ENCODE measurements at regions not wholly inside any gene's neighbourhood (a gene's known extent, or its start where the extent isn't known, plus 50 kb on each side); places are given as distances from the start of the nearest gene placed in this dataset.

DNA sequence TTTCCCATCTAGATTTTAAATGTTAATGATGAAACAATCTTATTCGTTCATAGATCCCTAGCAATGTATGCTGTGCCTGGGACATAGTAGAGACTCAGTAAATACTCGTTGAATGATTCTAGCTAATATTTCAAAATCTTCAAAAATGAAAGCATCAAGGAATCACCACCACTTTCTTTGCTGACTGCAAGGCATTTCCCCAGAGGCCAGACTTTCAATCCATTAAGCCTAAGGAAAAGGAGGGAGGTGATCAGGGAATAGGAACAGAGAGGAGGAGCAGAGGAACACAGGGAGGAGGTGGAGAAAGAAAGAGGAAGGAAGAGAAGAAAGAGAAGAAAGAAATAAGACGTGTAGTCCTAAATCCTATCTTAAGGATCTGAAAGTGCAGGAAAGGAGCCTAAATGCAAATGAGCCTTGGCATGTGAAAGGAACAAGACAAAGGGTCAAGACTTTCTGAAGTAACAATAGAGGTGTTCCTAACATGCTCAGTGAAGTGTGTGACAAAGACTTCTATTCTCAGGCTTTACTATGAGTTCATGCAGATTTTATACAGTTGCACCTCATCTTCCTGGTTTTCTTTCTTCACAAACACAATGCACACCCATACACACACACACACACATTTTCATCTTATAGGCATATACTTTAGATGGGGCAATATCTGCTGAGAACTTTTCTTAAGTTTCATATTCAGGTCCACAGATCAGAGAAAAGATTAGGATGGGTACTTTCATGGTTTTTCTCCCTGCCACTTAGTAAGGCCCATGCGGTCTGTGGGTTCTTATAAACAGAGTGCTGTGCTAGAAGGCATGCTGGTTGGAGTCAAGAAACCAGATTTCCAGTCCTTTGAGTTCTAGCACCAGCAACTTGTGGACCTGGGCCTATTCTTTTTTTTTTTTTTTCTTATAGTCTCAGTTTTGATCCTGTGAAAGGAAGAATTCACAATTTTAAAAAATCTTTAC is 512.2 kb upstream of the TNC start:
- no peak for DNase-seq

DNA sequence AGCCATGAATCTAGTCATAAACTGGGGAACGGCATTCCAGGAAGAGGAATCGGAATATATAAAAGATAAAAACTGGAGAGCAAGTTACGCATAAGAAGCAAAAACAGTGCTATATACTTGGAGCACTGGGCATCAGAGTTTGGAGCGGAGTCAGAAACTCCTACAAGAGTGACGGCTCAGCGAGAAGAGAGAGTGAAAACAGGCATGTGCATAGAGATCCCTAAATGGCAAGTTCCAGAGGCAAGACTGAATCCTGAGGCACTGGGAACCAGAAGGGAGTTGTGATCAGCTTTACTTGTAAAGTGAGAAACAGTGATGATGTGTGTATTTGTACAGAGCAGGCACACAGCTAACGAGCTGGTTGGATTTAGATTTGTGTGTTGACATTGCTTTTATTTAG is 514.4 kb upstream of the TNC start:
- DNase-seq, result no peak

DNA sequence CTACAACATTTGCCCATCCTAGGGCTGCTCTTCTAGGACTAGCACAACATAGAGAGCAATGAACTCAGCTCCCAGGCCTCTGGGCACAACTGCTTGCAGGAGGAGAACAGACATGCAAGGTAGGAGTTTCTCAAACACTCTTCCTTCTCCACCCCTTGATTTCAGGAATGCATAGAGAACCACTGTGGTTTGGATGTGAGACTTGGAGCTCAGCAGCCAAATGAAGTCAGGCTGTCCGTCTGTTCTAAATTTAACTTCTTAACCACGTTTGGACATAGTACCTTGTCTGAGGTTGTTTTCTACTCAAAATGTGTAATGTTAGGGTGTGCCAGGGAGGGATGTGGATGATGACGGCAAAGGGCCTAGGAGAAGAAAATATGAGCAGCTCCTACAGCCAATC is 515.1 kb upstream of the TNC start:
- DNase-seq, result peak; percentile 28

DNA sequence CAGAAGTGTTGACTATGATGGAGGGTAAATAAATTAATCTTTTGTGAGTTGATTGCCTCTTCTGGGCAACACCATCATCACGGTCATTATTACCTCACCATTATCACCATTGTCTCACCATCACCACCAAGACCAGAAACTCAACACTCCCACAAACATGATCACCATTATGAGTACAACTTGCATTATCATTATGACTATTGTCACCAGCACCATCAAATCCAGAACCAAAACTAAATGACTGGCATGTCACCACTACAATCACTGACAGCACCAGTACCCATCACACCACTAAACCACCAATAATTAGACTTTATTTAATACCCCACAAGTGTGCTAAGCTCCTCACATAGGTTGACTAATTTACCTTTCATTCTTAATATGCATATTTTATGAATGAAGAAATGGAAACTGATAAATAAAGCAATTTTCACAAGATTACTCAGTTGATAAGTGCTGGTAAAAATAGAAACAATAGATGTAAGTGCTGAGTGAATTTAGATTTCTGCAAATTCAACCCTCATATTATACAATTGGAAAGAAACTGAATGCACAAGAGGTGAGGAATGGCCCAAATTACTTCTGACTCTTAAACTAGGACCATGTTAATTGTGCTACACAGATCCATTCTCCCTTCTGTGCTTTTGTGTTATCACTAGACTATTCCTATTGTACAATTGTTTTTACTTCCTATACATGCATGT is 517.8 kb upstream of the PAPPA start:
- DNase-seq, result no peak

DNA sequence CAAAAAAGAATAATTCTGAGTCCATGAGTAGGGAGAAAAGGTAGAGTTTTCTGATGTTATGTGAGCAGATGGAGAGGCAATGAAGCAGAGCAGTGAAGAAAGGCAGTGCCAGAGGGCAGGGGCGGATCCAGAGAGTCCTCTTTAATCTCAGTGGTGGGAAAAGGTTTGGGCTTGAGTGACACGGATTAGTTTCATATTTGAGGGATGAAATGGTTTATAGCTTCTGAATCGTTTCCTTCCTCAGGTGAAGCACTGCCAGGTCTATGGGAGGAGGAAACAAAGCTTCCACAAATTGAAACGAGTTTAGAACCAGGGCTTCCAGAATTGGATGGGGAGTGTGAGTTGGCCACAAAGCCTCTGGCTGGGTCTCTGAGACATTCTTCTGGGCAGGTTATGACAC is 517.0 kb upstream of the PAPPA start:
- DNase-seq, result no peak

DNA sequence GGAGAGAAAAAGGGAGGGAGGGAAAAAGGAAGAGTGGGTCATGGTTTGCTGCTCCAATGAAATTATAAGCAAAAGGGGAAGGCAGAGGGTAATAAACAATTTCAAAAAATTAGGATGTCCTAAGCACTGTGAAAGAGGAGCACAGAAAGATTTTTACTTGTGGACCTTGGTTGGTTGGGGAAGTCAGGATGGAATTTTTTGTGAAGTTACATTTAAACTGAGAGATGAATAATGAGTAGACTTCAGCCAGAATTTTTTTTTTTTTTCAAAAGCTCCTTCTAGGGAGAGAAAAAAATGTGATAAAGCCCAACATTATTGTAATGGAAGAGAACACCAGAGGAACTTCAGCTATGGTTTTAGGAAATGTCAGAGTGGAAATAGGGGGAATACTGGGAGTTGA is 515.9 kb upstream of the PAPPA start:
- DNase-seq, result no peak

DNA sequence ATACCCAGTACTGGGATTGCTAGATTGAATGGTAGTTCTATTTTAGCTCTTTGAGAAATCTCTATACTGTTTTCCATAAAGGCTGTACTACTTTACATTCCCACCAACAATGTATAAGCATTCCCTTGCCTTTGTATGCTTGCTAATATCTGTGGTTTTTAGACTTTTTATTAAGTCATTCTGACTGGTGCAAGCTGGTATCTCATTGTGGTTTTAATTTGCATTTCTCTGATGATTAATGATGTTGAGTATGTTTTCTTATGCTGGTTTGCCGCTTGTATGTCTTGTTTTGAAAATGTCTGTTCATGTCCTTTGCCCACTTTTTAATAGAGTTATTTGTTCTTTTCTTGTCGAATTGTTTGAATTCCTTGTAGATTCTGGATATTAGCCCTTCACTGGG is 512.7 kb upstream of the PAPPA start:
- DNase-seq, result no peak

DNA sequence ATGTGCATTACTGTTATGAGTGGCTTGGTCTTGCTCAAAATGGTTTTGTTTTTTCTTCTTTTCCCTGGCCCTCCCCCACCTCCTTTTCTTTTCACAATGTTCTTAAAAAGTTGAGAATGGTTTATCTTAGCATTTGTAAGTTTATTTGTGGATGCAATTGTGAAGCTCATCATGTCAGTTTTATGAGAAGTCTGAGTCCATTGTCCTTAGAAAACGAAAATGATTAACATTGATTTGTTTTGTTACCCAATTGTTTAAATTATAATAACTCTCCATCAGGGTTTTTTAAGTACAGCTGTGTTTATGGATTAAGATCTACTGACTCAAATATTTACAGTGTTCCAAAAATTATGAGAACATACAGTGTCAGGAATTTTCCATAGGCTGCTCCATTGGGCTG is 511.3 kb upstream of the PAPPA start:
- DNase-seq, result no peak

DNA sequence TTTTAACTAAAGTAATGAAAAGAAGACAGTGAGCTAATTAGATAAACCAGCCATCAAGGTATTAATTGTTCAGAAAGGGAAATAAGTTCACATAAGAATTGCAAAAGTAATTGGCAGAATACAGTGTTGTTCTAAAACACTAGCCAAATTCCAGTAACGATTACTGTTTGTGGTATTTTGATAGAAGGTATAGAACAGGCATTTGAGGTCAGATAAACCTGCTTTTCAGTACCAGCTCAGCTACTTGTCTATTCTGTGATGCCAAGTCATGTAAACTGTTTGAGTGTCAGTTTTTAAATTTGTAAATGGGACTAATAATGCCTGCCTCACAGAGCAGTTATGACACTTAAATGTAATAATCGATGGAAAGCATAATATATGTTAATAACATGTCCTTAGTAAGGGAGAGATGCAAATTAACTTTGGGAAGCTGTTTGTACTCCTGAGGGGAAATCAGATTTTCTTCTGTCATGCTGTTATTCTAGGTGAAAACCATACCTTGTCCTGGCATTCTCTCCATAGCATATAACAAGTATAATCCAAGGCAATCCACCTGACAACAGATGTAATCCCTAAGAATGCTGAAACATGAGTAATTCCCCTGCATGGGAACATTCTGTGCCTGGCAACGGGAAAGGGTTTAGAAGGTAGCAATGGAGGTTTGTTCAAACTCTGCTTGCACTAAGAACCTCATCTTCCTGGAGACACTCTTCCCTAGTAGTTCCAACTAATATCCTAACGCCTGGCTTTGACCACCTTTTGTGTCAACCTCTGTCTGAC is 509.5 kb upstream of the PAPPA start:
- DNase-seq, result no peak

DNA sequence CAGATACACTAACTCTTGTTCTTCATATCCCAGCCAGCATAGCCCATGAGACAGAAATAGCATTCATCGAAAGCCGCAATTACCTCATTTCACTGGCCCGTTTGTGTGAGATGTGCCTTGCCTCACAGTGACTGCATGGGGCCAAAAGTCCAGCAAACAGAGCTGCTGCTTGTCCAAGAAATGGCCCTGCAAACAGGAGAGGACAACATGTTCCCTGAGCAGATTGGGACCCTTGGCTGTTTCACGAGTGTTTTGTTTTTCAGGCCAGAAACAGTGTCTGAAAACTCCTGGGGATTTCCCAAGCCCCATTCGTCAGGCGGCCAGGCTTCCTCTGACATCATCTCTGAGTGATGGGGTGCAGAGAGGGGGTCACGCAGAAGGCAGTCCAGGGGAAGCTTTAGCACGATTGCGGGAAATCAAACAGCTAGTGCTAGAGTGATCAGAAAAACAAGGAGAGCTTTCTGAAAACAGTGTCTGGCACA is 503.6 kb upstream of the PAPPA start:
- peak; percentile 56 for DNase-seq

DNA sequence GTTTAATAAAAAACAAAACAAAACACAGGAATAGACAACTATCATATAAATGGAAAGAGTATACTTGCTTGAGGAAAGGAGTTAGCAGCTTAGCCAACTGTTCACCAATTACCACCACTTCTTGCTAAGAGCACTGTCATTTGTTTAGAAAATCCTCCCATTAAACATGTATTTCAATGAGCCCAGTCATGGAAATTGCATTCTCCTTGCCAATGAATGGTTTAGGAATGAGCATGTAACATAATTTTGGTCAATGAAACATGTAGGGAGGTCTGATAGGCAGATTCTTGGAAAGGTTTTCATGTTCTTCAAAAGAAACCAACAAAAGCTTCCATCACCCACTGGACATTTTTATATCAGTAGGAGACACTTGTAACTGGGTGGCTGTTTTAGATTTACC is 502.8 kb upstream of the PAPPA start:
- DNase-seq, result no peak

DNA sequence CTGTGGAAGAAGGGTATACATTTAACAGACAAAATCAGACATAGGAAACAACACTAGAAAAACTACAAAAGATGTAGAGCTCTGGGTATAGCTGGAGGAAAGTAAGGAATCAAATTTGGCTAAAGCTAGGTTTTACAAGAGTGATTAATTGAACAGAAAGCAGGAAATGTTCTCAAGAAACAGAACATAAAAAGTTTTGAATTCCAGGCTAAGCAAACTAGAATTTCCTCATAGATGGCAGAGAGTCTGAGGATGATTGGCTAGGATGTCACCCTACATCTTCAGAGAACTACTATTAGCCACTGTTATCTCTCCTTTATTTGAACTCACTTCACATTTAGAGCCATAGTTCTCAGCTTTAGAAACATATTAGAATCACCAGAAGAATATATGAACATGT is 502.1 kb upstream of the PAPPA start:
- no peak for DNase-seq

DNA sequence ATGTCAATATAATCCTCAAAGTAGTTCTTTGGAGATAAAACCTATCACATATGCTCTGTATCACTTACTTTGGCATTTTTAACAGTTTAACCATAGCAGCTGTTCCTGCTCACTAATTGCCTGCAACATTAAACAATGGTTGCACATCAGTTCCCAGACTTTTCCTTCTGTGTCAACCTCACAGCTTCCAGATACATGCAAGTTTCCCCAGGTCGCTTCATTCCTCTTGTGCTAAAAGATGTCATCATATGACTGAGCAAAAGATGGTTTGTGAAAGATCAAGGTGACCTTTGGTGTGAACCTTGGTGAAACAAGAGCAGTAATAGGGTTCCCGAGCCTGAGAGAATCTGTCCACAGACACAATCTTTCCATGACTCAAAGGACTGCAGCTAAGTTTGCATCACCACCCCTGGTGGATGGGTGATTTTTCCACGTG is 500.4 kb upstream of the PAPPA start:
- DNase-seq, result no peak

DNA sequence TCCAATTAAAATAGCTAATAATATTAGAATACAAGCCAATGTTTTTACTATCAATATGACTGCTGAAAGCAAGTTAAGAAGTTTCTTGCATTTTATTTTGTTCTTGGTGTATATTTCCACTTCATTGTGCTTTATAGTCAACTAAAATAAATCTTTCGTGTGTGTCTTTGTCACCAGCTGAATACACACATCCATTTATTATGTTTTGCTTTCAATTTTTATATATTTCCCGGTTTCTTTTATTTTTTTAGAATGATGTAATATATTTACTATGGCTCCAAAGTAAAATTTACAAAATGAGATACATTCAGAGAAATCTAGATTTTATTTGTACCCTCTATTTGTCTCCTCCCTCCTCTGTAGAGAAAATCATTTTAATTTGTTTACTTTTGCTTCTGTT is 495.9 kb upstream of the PAPPA start:
- no peak for DNase-seq

DNA sequence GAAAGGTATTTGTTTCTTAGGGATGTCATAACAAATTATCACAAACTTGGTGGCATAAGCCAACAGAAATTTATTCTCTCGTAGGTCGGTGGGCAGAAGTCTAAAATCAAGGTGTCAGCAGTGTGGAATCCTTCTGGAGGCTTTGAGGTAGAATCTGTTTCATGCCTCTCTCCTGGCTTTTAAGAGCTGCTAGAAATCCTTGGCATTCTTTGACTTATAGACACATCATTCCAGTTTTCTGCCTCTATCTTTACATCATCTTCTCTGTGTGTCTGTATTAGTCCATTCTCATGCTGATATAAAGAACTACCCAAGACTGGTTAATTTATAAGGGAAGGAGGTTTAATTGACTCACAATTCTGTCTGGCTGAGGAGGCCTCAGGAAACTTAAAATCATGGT is 488.1 kb upstream of the PAPPA start:
- no peak for DNase-seq

DNA sequence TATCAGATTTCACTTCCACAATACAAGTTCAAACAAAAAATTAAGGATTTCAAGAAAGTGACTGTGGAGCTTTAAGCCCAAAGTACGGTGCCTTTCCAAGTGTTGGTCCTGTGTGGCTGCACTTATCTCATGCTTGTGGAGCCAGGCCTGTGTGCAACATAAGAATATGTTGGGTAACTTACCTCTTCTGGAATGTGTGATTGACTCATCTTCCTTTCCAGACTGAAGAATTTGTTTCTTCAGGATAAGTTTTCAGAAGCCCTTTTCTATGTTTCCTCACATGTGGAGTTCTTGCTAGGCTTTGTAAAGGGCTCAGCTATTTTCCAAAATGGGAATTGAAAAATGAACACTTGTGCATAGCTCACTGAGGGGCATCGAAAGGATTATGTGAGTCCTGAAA is 485.1 kb upstream of the PAPPA start:
- no peak for DNase-seq

DNA sequence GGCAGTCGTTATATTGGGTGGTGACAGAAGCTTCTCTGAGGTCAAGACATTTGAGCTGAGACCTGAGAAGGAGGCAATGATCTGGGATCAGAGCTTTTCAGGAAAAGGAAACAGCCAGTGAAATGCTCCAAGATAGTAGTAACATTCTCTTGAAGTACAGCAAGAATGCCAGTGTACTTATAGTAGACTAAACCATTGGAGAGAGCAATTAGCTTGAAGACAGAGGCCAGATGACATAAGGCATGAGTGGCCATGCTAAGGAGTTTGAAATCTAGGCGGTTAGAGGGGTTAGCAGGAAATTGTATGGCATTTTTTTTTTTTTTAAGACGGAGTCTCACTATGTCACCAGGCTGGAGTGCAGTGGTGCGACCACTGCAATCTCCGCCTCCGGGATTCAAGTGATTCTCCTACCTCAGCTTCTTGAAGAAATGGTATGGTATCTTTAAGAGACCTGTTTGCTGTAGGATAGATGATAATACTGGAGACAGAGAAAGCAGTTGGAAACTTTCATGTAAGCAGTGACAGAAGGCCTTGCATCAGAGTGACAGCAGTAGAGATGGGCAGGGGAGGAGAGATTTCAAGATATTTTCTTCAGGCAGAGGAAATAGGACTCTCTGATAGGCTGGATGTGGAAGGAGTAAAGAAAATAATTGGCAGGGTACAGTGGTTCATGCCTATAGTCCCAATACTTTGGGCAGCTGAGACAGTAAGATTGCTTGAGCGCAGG is 482.2 kb upstream of the PAPPA start:
- no peak for DNase-seq

DNA sequence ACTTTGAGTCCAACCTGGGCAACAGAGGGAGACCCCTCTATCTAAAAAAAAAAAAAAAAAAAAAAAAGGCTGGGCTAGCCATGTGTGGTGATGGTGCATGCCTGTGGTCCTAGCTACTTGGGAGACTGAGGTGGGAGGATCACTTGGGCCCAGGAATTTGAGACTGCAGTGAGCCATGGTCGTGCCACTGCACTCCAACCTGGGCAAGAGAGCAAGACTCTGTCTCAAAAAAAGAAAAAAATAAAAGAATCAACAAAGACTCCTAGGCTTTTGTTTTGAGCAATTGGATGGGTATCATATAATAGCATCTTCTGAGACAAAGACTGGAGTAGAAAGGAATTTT is 481.7 kb upstream of the PAPPA start:
- DNase-seq, result no peak

DNA sequence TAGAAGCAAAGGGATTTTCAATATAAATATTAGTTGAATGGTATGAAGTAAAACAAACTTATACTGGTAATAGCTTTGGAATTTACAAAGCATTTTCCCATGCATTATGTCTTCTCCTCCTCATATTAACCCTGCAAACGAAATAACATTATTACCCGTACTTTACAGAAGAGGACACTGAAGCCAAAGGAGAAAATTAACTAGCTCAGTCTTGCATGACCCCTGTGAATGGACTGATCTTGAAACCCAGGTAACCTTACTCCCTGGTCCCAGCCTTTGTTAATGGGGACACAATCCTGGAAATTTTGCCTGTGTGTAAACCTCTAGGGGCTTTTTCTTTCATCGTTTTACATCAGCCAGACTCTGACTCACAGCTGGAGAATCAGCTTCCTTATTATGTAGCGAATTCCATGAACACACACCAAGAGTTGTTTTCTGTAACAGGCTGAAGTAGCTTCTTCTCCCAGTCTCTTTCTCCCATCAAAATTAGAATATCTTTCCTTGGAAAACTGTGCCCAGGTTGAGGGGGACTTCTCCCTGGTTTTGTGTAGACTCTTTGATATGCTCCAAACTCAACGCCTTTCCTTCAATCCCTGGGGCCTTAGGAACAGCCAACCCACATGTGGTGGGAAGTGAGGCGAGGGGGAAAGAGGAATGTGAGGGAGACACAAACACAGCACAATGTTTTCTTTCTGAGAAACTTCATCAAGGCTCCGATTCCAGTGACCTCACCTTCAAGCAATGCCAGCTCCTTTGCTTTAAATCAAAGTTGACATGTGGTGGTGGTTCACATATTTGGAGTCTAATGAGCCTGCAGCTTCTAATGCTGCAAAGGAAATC is 480.9 kb upstream of the PAPPA start:
- peak; percentile 46 for DNase-seq

DNA sequence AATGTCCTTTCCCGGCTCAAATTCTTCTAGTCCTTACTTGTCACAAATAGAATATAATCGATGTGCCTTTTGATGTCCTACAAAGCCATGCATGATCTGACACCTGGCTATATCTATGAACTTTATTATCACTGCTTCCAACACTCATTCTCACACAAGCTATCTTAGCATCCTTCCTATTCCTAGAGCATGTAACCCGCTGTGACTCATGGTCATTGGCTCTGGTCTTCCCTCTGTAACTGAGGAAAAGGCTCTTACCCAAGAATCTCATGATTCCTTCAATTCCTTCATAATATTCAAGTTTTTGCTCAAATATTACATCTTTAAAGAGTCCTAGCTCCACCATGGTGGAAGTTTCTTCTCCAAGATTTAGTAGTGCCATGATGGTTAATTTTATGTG is 480.0 kb upstream of the PAPPA start:
- DNase-seq, result no peak

DNA sequence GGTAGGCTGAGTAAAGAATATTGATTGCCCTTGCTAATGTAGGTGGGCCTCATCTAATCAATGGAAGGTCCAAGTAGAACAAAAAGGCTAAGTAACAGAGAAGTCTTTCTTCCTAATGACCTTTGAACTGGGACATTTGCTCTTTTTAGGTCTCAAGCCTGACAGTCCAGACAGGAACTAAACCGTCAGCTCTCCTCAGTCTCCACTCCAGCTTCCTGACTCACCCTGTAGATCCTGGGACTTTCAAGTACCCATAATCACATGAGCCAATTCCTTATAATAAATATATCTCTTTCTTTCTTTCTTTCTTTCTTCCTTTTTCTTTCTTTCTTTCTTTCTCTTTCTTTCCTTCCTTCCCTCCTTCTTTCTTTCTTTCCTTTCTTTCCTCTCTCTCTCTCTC is 479.5 kb upstream of the PAPPA start:
- DNase-seq, result no peak

DNA sequence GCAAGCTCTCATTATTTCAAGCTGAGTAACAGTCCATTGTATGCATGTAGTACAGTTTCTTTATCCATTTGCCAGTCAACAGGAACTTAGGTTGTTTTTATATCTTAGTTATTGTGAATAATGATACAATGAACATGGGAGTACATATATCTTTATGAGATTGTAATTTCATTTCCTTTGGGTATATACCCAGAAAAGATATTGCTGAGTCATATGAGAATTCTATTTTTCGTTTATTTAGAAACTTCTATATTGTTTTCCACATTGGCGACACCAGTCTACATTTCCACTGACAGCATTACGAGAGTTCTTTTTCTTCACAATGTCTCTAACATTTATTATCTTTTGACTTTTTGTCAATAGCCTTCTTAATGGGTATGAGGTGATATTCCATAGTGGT is 477.8 kb upstream of the PAPPA start:
- no peak for DNase-seq
